ENCODE measurements at regions not wholly inside any gene's neighbourhood (a gene's known extent, or its start where the extent isn't known, plus 50 kb on each side); places are given as distances from the start of the nearest gene placed in this dataset.

- TF ChIP-seq ZNF142 (CRISPR knock-in tag; IDR thresholded peaks at IDR 0.05) (no peak), ZNF30 (CRISPR knock-in tag; IDR thresholded peaks at IDR 0.05) (no peak), HMG20A (CRISPR knock-in tag; IDR thresholded peaks at IDR 0.05; ENCODE audit: borderline replicate concordance) (no peak), PLSCR1 (CRISPR knock-in tag; IDR thresholded peaks at IDR 0.05; ENCODE audit: borderline replicate concordance) (no peak), ZNF713 (CRISPR knock-in tag; IDR thresholded peaks at IDR 0.05) (no peak), ZSCAN25 (CRISPR knock-in tag; IDR thresholded peaks at IDR 0.05) (no peak), IRF2 (CRISPR knock-in tag; IDR thresholded peaks at IDR 0.05) (no peak)
These were observed 153.4 kb downstream of the PPARGC1A start (continued) for GRCh38 chr4:23736466-23736865.

GRCh38 chr4:23734000-23734399 is 155.8 kb downstream of the PPARGC1A start:
- H3K4me1 ChIP-seq (ENCODE audit: insufficient read depth, low read length) = no peaks in the 10 kb centered on the region
- BruUV-seq (replicated peaks) = no TSS peak
- no peak for ATAC-seq
- H3K79me2 ChIP-seq (ENCODE audit: insufficient read depth, low read length) = no peaks in the 10 kb centered on the region
- no peaks in the 10 kb centered on the region for H3K9me3 ChIP-seq (ENCODE audit: low read length)
- WGBS (ENCODE audit: low lambda C conversion rate) = 0% methylated on average over 1 of the region's 1 CpG
- H2AFZ ChIP-seq (ENCODE audit: low read length) = no peak overlapping the region
- 0 out of 5 replicates have a peak, but pooled peaks cover 0 to 2% of the 10 kb centered on the region in 2 experiments for H3K27me3 ChIP-seq (ENCODE audit: control insufficient read depth in 1 of 2, insufficient read depth in 2 of 2, low read length in 2 of 2)
- in situ Hi-C loops (cut with HindIII; ENCODE audit: extremely low pct_ligation_motif_present, low pct_unique_long_range_greater_than_20kb) = no loop called here
- intact Hi-C loops (cut with micrococcal nuclease; ENCODE audit: unreplicated experiment) = no loop called here
- no peak overlapping the region for H3K4me2 ChIP-seq (ENCODE audit: low read depth, low read length)
- POLR2A ChIA-PET = no interaction called here
- FAIRE-seq = no peak
- H3K9ac ChIP-seq (ENCODE audit: insufficient read depth, low read depth, low read length) = no peak overlapping the region
- H3K27ac ChIP-seq (ENCODE audit: extremely low read length, insufficient read depth, low read length) = no peak overlapping the region
- no peak overlapping the region for H3K4me3 ChIP-seq (replicated peaks in 1 of 3; ENCODE audit: insufficient read depth in 1 of 3, low read depth in 2 of 3, low read length in 3 of 3)
- H4K20me1 ChIP-seq (ENCODE audit: insufficient read depth, low read length) = no peaks in the 10 kb centered on the region
- DNase-seq (ENCODE audit: low spot score) = no peak
- no peaks in the 10 kb centered on the region for H3K36me3 ChIP-seq (replicated peaks in 1 of 2; ENCODE audit: control insufficient read depth in 1 of 2, insufficient read depth in 2 of 2, low read length in 2 of 2)
- CTCF ChIA-PET (ENCODE audit: low intra/inter-chr PET ratio, low total read pairs) = no interaction called here
- no peak for TF ChIP-seq ATF5 (CRISPR knock-in tag; IDR thresholded peaks at IDR 0.05; ENCODE audit: low read depth)
- no peak for TF ChIP-seq ZNF614 (CRISPR knock-in tag; IDR thresholded peaks at IDR 0.05; ENCODE audit: borderline replicate concordance)
- no peak for TF ChIP-seq ZNF557 (CRISPR knock-in tag; IDR thresholded peaks at IDR 0.05)
- TF ChIP-seq ZNF441 (CRISPR knock-in tag; IDR thresholded peaks at IDR 0.05; ENCODE audit: borderline replicate concordance) = no peak
- TF ChIP-seq ZNF30 (CRISPR knock-in tag; IDR thresholded peaks at IDR 0.05) = no peak
- no peak for TF ChIP-seq ZNF609 (CRISPR knock-in tag; IDR thresholded peaks at IDR 0.05; ENCODE audit: borderline replicate concordance)

All from HepG2 (cell line).